ENCODE measurements at regions not wholly inside any gene's neighbourhood (a gene's known extent, or its start where the extent isn't known, plus 50 kb on each side); places are given as distances from the start of the nearest gene placed in this dataset.

GRCh38 chr5:158292981-158293380 is 434.0 kb upstream of the CLINT1 start:
- no peak for TF ChIP-seq CTCF (conservative IDR thresholded peaks at IDR 0.05; ENCODE audit: low read length)
- TF ChIP-seq EZH2phosphoT487 (IDR thresholded peaks at IDR 0.05; ENCODE audit: borderline replicate concordance, low read depth, low read length) = no peak
